Gastrocnemius medialis (tissue), 4 donors: ENCODE measurements at regions not wholly inside any gene's neighbourhood (a gene's known extent, or its start where the extent isn't known, plus 50 kb on each side); places are given as distances from the start of the nearest gene placed in this dataset.

Source experiments
- ATAC-seq, 2 donors: fragments of 150-250 bp; one replicate each; pipeline ENCODE4 v1.9.1; 2016
- DNase-seq, 2 donors: peaks; one replicate each; pipeline ENCODE4 v3.0.0-alpha.2; 2019
- H3K27ac ChIP-seq, 4 donors: fragments of 200-600 bp; sonication (generic); 1 replicate in 1 of 4; 2 replicates in 3 of 4; pipeline ENCODE4 v1.5.1; 2016 to 2018; ENCODE audit warnings: mild to moderate bottlenecking in 2 of 4, moderate library complexity in 1 of 4
- H3K27me3 ChIP-seq, 3 donors: fragments of 200-600 bp; sonication (generic) in 2 of 3; 1 replicate in 1 of 3; 2 replicates in 2 of 3; pipeline versions ENCODE4 v1.5.1 to v1.6.0; 2016 to 2019; ENCODE audit warnings: mild to moderate bottlenecking in 1 of 3, moderate library complexity in 1 of 3
- H3K36me3 ChIP-seq, 2 donors: fragments of 200-600 bp; sonication (generic) in 1 of 2; one replicate each; pipeline ENCODE4 v1.5.1; 2017 to 2018
- H3K4me1 ChIP-seq, 2 donors: fragments of 200-600 bp; sonication (generic) in 1 of 2; one replicate each; pipeline ENCODE4 v1.5.1; 2016 to 2017; ENCODE audit warnings: mild to moderate bottlenecking in 2 of 2
- H3K4me3 ChIP-seq, 4 donors: fragments of 200-600 bp; sonication (generic) in 3 of 4; 1 replicate in 1 of 4; 2 replicates in 3 of 4; pipeline ENCODE4 v1.5.1; 2016 to 2019; ENCODE audit warnings: mild to moderate bottlenecking in 2 of 4
- H3K9me3 ChIP-seq, 3 donors: fragments of 200-600 bp; sonication (generic) in 2 of 3; 1 replicate in 1 of 3; 2 replicates in 2 of 3; pipeline ENCODE4 v1.5.1; 2016 to 2019
- CTCF ChIP-seq, 5 experiments: fragments of 450-650 bp in 3 of 5; fragments of 200-600 bp in 2 of 5; sonication (generic) in 2 of 5; IDR thresholded peaks in 4 of 5; conservative IDR thresholded peaks in 1 of 5; 1 replicate in 4 of 5; 2 replicates in 1 of 5; pipeline ENCODE4 v1.5.1; 2016 to 2019; ENCODE audit warnings: antibody characterized with exemption in 5 of 5, mild to moderate bottlenecking in 3 of 5, moderate library complexity in 3 of 5
- POLR2A ChIP-seq, 2 donors: fragments of 450-650 bp; IDR thresholded peaks; one replicate each; pipeline ENCODE4 v1.6.1; 2017; ENCODE audit warnings: antibody characterized with exemption in 2 of 2, mild to moderate bottlenecking in 2 of 2, moderate library complexity in 2 of 2
- in situ Hi-C, 4 donors: fragments of 200-750 bp; cut with MboI; loops; one replicate each; pipeline versions ENCODE4 v1.15.0 to v1.8.0; 2017; ENCODE audit warnings: low sequenced_read_pairs in 4 of 4
- intact Hi-C: fragments of 100-400 bp; cut with DNase I; formaldehyde crosslinking; loops from one replicate; pipeline ENCODE4 v1.15.1; 2023; ENCODE audit warnings: low total_unique reads

DNA sequence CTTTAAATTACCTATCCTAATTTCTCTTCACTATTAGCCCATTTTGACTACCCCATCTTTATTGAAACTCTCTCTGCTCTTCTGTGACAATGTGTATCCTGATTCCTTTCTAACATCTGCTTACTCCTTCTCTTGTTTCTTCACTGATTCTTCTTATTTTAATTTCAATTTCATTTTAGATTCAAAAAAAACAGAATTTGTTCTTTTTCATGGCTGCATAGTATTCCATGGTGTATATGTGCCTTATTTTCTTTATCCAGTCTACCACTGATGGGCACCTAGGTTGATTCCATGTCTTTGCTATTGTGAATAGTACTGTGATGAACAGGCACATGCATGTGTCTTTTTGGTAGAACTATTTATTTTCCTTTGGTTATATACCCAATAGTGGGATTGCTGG is 120.0 kb upstream of the VAMP7 start:
- in situ Hi-C loops (no loop called here), intact Hi-C loops (no loop called here)
- no peaks in the 10 kb centered on the region for H3K36me3 ChIP-seq
- no peak overlapping the region for H3K27ac ChIP-seq
- no peak overlapping the region for H3K4me3 ChIP-seq
- TF ChIP-seq POLR2A (IDR thresholded peaks at IDR 0.05): no peak
- no peak for TF ChIP-seq CTCF (IDR thresholded peaks at IDR 0.05 in 4 of 5, conservative IDR thresholded peaks at IDR 0.05 in 1 of 5)
- DNase-seq (no peak), ATAC-seq (no peak)
- H3K9me3 ChIP-seq: no peaks in the 10 kb centered on the region
- H3K27me3 ChIP-seq: no peaks in the 10 kb centered on the region
- H3K4me1 ChIP-seq: peaks cover 0 to 11% of the 10 kb centered on the region in 2 donors

- DNase-seq: no peak
- in situ Hi-C loops (no loop called here), intact Hi-C loops (no loop called here)
Measured at GRCh38 chrX:155757046-155757759, 123.9 kb upstream of the VAMP7 start.

DNA sequence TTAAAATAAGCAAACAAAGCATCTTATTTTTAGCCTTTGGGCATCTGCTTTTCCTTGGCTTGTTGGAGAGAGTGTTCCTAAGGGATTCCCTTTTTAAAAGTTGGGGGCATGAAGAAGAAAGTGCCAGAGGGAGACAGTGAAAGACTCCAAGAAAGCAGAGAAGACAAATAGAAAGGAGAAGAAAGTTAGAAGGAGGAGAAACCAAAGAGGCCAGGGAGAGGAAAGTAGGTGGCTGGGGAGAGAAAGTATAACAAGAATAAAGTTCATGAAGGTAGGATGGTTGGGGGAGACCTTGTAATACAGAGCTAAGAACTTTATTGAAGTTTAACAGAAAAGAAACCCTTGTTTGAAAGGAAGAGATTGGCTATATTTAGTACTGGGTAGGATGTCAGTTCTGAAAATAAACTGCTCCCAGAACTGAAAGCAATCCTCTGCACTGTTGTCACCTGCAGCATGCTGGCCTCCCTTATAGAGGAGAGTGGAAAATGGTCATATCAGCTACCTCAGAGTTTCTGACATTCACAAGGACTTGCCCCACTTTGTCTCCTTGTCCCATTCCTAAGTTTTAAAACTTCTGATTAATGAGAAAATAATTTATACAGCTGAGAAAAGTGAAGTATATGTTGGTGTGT is 125.3 kb upstream of the VAMP7 start:
- TF ChIP-seq POLR2A (IDR thresholded peaks at IDR 0.05) (no peak), CTCF (IDR thresholded peaks at IDR 0.05 in 4 of 5, conservative IDR thresholded peaks at IDR 0.05 in 1 of 5) (no peak)
- ATAC-seq: peak; percentile 93 to 96
- Histone ChIP-seq H3K27me3 (no peaks in the 10 kb centered on the region), H3K9me3 (no peaks in the 10 kb centered on the region), H3K4me1 (peaks cover 3 to 24% of the 10 kb centered on the region in 2 donors), H3K27ac (peak overlapping the region; percentile 59 to 79 (median 72)), H3K36me3 (no peaks in the 10 kb centered on the region), H3K4me3 (peak overlapping the region in 1 of 4 donors; percentile 14)
- in situ Hi-C loops: no loop called here
- DNase-seq: peak in 1 of 2 donors; percentile 26
- intact Hi-C loops: no loop called here

More at GRCh38 chrX:155757046-155757759, 123.9 kb upstream of the VAMP7 start:
- TF ChIP-seq POLR2A (IDR thresholded peaks at IDR 0.05) (no peak), CTCF (IDR thresholded peaks at IDR 0.05 in 4 of 5, conservative IDR thresholded peaks at IDR 0.05 in 1 of 5) (no peak)
- Histone ChIP-seq H3K4me1 (peaks cover 0 to 24% of the 10 kb centered on the region in 2 donors), H3K9me3 (no peaks in the 10 kb centered on the region), H3K4me3 (no peak overlapping the region), H3K27ac (peak overlapping the region in 1 of 4 donors; percentile 77), H3K27me3 (no peaks in the 10 kb centered on the region), H3K36me3 (no peaks in the 10 kb centered on the region)
- ATAC-seq: no peak

DNA sequence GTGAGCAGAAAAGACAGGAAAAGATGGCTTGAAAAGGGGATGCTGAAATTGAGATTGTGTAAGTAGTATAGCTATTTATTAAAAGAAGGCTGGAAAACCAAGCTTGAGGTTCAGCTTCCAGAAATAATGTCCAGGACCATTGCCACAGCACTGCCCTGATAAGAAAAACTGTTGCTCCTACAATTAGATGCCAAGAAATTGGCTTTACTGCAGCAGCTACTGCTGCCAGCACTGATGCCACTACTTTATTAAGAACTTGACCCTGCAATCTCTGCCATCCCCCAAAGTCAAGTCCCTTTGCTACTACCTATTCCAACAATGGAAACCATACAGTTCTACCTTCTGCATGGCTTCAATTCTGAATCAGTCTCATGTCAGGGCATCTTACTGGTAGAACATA is 130.0 kb upstream of the VAMP7 start:
- no peaks in the 10 kb centered on the region for H3K36me3 ChIP-seq
- no peaks in the 10 kb centered on the region for H3K9me3 ChIP-seq
- no peak overlapping the region for H3K4me3 ChIP-seq
- ATAC-seq (no peak), DNase-seq (no peak)
- TF ChIP-seq POLR2A (IDR thresholded peaks at IDR 0.05) (no peak), CTCF (IDR thresholded peaks at IDR 0.05 in 4 of 5, conservative IDR thresholded peaks at IDR 0.05 in 1 of 5) (no peak)
- in situ Hi-C loops: no loop called here
- intact Hi-C loops: no loop called here
- peaks cover 17 to 18% of the 10 kb centered on the region in 2 donors for H3K4me1 ChIP-seq
- no peak overlapping the region for H3K27ac ChIP-seq
- no peaks in the 10 kb centered on the region for H3K27me3 ChIP-seq
